ENCODE measurements at regions not wholly inside any gene's neighbourhood (a gene's known extent, or its start where the extent isn't known, plus 50 kb on each side); places are given as distances from the start of the nearest gene placed in this dataset.

- 71 to 90% methylated on average over 1 of the region's 1 CpG for WGBS, 2 donors
- intact Hi-C loops (cut with DNase I), result no loop called here
- no peak for DNase-seq
- Histone ChIP-seq H3K9me3 (no peaks in the 10 kb centered on the region), H3K27me3 (no peaks in the 10 kb centered on the region), H3K4me3 (no peak overlapping the region), H3K27ac (no peak overlapping the region), H3K4me1 (peaks cover 0 to 3% (median 0%) of the 10 kb centered on the region in 3 donors), H3K36me3 (no peaks in the 10 kb centered on the region)
- no peak for TF ChIP-seq POLR2A (IDR thresholded peaks at IDR 0.05)
- TF ChIP-seq, protein P1, sequence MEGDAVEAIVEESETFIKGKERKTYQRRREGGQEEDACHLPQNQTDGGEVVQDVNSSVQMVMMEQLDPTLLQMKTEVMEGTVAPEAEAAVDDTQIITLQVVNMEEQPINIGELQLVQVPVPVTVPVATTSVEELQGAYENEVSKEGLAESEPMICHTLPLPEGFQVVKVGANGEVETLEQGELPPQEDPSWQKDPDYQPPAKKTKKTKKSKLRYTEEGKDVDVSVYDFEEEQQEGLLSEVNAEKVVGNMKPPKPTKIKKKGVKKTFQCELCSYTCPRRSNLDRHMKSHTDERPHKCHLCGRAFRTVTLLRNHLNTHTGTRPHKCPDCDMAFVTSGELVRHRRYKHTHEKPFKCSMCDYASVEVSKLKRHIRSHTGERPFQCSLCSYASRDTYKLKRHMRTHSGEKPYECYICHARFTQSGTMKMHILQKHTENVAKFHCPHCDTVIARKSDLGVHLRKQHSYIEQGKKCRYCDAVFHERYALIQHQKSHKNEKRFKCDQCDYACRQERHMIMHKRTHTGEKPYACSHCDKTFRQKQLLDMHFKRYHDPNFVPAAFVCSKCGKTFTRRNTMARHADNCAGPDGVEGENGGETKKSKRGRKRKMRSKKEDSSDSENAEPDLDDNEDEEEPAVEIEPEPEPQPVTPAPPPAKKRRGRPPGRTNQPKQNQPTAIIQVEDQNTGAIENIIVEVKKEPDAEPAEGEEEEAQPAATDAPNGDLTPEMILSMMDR (IDR thresholded peaks at IDR 0.05), result no peak
Observed at GRCh38 chr4:123624959-123625358, 228.4 kb downstream of the SPRY1 start.

DNA sequence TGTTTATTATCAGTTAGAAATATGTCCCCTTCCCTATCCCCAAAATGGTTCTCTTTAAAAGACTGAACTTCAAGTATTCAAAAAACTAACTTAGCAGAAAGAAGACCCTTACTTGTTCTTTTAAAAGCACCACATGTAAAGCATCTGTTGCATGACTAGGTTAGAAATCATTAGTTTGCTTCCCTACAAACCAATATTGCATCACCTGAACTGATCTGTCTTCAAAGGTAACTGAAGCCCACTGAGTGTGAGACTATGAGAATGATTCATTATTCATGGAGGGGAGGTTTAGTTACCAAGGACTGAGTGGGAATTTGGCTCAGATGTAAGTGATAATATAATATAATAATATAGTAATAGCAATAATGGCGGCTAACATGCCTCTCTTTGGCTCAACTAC lies 231.7 kb downstream of the SPRY1 start:
- TF ChIP-seq POLR2A (IDR thresholded peaks at IDR 0.05), result no peak
- TF ChIP-seq, protein P1 (IDR thresholded peaks at IDR 0.05), result no peak
- 93 to 100% methylated on average over 1 of the region's 1 CpG for WGBS, 2 donors
- Histone ChIP-seq H3K9me3 (no peaks in the 10 kb centered on the region), H3K4me1 (peaks cover 0 to 6% (median 0%) of the 10 kb centered on the region in 3 donors), H3K27ac (no peak overlapping the region), H3K36me3 (no peaks in the 10 kb centered on the region), H3K27me3 (no peaks in the 10 kb centered on the region), H3K4me3 (no peak overlapping the region)
- DNase-seq, result no peak
- intact Hi-C loops (cut with DNase I), result no loop called here

DNA sequence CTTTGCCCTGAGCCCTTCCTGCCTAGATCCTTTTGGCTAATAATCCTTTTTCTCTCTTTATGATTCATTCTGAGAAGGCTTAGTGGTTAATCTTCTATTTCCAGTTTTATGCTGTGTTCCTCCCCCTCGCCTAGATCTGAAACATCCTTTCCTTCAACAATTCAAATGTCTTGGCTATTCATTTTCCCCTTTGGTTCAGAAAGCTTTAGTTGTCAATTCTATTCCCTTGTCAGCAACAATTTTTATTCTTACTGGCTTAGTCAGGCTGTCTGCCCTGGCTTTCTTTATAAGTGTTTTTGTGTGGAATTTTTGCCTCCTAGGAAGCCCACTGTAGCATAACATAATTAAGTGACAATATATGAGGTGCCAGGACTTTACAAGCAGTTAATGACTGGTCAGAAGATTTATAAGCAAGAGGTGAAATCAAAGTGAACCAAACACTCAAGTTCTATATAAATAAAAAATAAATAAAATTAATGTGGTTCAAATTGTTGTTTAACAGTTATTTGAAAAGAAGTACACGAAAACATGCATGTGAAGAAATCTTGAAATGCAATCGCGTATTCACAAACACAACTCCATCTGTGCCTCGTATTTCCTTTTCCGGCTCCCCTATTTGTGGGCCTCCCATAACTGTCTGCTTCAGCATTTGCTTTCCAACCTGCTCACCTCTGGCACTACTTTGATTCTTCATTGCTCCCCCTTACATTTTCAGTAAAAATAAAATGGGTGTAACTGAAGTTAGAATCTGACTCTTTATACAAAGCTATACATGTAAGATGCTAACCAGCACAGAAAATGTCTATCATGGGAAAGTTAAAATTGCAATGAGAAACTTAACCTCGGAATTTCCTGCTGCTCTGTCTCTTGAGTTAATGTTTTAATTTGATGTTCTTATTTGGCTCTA lies 235.4 kb downstream of the SPRY1 start:
- DNase-seq, result no peak
- H3K4me3 ChIP-seq, result no peak overlapping the region
- no peak overlapping the region for H3K27ac ChIP-seq
- no peaks in the 10 kb centered on the region for H3K36me3 ChIP-seq
- peaks cover 0 to 6% (median 0%) of the 10 kb centered on the region in 3 donors for H3K4me1 ChIP-seq
- 50 to 61% methylated on average over 7 of the region's 7 CpGs for WGBS, 2 donors
- H3K9me3 ChIP-seq, result no peaks in the 10 kb centered on the region
- intact Hi-C loops (cut with DNase I), result no loop called here
- no peak for TF ChIP-seq POLR2A (IDR thresholded peaks at IDR 0.05)
- TF ChIP-seq, protein P1 (IDR thresholded peaks at IDR 0.05), result no peak
- no peaks in the 10 kb centered on the region for H3K27me3 ChIP-seq

DNA sequence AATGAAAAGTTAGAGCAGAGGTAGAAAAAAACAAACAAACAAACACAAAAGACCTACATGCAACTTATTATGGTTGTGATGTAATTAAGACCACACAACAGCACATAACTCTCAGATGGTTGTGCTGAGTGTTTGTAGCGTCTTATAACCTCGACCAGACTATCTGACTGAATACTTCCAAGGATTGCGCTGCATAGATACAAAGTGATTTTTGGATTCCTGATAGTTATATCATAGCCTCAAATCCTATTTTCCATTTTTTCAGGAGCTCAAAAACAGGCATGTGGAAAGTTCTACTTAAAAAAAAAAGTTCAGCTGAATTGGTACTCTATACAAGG lies 236.1 kb downstream of the SPRY1 start:
- 76 to 82% methylated on average over 3 of the region's 3 CpGs for WGBS, 2 donors
- DNase-seq, result no peak
- TF ChIP-seq, protein P1 (IDR thresholded peaks at IDR 0.05), result no peak
- TF ChIP-seq POLR2A (IDR thresholded peaks at IDR 0.05), result no peak
- no peak overlapping the region for H3K27ac ChIP-seq
- peaks cover 0 to 6% (median 0%) of the 10 kb centered on the region in 3 donors for H3K4me1 ChIP-seq
- H3K27me3 ChIP-seq, result no peaks in the 10 kb centered on the region
- no peak overlapping the region for H3K4me3 ChIP-seq
- H3K36me3 ChIP-seq, result no peaks in the 10 kb centered on the region
- H3K9me3 ChIP-seq, result no peaks in the 10 kb centered on the region
- intact Hi-C loops (cut with DNase I), result no loop called here

DNA sequence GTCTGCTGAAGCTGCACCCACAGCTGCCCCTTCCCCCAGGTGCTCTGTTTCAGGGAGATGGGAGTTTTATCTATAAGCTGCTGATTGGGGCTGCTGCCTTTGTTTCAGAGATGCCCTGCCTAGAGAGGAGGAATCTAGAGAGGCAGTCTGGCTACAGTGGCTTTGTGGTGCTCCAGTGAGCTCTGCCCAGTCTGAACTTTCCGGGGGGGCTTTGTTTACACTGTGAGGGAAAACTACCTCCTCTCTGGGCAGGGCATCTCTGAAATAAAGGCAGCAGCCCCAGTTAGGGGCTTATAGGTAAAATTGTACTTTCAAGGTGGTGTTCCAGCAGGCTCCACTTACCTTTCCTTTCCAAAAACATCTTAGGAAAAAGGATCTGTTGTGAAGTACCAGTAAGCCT lies 242.2 kb downstream of the SPRY1 start:
- no peaks in the 10 kb centered on the region for H3K9me3 ChIP-seq
- no peak overlapping the region for H3K4me3 ChIP-seq
- H3K36me3 ChIP-seq, result no peaks in the 10 kb centered on the region
- TF ChIP-seq, protein P1 (IDR thresholded peaks at IDR 0.05), result no peak
- TF ChIP-seq POLR2A (IDR thresholded peaks at IDR 0.05), result no peak
- H3K27me3 ChIP-seq, result no peaks in the 10 kb centered on the region
- WGBS, 2 donors, result no CpG with 5 or more reads among the region's 1 CpG
- DNase-seq, result no peak
- intact Hi-C loops (cut with DNase I), result no loop called here
- no peaks in the 10 kb centered on the region for H3K4me1 ChIP-seq
- no peak overlapping the region for H3K27ac ChIP-seq

Data from esophagus squamous epithelium (tissue), 5 donors.